ENCODE measurements at regions not wholly inside any gene's neighbourhood (a gene's known extent, or its start where the extent isn't known, plus 50 kb on each side); places are given as distances from the start of the nearest gene placed in this dataset.

GRCh38 chr1:69377507-69377906, 190.2 kb upstream of the LRRC7 start:
- DNase-seq: no peak

GRCh38 chr1:69388044-69388443, 179.7 kb upstream of the LRRC7 start:
- no peak for DNase-seq

- no peak for DNase-seq
Measured at GRCh38 chr1:69400128-69400527, 167.6 kb upstream of the LRRC7 start.

GRCh38 chr1:69401879-69402278, 165.8 kb upstream of the LRRC7 start:
- no peak for DNase-seq

DNA sequence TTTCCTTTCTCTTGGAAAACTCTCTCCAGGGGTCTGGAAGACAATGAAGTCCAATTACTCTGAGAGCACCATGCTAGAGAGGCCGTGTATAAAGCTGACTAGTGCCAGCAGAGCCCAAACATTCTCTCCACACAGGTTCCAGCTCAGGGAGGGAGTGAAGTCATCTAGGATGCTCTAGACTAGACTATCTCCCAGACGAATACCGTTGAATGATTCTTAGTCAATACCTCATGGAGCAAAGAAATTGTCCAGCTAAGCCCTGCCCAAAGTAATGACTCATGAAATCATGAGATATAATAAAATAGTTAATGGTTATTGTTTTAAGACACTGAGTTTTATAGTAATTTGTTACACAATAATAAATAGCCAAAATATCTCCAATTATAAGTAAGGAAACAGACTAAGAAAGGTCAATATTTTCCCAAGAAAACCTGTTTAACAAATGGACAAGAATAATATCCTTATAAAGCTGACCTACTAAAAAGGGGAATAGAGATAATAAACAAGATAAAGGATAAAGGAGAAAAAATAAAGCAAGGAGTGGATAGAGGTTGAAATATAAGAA, 163.9 kb upstream of the LRRC7 start:
- no peak for DNase-seq

- no peak for DNase-seq
Measured at GRCh38 chr1:69404486-69404885, 163.2 kb upstream of the LRRC7 start.

DNA sequence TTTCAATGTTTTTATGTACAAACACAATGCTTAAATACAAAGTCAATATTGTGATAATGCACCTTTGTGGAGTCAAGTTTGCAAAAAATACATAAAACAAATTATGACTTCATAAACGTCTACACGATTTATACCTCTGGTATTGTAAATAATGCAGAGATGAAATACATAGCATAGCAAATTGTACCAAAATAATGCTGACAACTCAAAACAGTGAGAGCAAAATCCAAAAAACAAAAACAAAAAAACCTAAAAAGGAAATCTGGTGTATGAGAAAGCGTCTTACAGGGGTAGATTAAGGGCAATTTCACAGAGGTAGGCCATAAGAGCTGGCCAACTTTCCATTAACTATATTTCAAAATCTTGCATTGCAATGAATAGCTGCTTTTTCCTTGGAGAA, 161.5 kb upstream of the LRRC7 start:
- DNase-seq: no peak

DNA sequence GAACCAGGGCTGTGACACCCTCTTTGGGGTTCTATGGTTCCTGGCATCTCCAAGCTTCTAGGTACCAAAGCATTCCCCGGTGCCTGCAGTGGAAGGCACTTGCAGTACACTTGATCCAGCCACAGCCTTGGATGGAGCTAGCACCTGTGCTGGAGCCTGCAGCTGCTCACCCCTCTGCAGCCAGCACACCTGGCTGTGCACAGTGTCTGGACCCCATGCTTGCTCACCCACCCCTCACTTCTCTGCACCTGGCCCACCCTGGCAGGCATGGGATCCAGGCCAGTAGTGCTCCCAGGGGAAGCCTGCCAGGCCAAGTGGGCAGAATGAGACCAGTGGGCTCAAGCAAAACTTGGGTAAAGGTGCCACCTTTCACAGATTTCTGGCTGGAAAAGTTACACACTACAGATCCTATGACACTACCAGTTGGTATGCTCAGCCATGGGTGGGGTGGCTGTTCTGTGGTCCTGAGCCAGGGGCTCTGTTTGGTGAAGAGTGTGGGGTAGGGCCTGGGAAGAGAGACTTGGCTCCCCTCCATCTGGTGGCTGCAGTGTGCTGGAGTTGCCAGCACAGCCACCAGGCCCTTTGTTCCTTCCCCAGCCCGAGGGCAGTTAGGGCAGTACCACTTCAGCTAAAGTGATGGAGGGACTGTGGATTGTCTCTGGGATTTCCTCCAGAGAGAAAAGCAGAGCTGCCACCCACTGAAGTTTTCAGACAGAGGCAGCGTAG, 157.8 kb upstream of the LRRC7 start:
- no peak for DNase-seq

- no peak for DNase-seq
Measured at GRCh38 chr1:69410457-69410850, 157.3 kb upstream of the LRRC7 start.

DNA sequence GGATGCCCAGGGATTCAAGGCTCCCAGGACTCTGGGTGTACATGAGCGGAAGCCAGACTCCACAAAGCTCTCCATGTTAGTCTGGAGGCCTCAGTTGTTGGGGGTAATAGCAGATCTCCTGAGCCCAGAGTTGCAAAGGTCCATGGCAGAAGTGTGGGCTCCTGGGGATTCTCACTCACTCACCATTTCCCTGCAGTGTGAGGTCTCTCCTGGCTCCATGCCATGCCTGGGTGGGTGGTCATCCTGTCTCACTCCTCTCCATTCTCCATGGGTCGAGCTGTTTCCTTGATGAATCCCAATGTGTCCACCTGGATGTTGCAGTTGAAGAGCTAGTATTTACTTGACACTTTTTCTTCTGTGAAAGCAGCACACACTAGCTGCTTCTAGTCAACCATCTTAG, 156.8 kb upstream of the LRRC7 start:
- no peak for DNase-seq

DNA sequence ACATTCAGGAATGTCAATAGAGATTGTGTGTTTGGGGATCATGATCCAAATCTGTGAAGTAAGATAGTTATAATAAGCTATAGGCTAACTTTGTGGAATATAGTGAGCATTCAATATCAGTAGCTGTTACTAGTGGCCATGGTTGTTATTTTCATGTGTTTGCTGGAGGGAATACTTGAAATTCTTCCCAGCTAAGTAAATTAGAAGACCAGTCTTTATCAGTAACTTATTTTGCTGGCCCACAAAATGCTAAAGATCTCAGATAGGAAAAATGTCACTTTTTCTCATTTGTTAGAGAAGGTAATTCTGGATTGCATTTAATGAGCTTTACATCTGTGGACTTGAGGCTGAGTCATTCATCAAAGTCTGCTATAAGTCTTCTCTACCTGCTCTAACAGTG, 156.1 kb upstream of the LRRC7 start:
- no peak for DNase-seq

DNA sequence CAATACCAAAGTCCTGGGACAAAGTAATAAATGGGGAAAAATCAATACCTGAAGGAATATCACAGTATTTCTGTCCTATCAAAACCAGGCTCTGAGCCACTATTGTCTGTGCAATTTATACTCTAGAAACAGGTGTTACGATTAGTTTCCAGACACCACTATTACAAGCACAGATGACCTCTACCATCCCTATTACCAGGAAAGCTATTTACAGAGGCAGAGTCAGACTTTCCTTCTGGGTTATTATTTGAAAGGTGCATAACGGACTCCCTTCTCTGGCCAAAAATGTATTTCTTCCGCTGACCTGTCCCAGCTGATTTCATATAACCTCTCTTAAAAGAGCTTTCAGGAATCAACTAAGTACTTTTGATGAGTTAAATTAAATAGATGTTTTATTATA, 154.6 kb upstream of the LRRC7 start:
- DNase-seq: no peak

DNA sequence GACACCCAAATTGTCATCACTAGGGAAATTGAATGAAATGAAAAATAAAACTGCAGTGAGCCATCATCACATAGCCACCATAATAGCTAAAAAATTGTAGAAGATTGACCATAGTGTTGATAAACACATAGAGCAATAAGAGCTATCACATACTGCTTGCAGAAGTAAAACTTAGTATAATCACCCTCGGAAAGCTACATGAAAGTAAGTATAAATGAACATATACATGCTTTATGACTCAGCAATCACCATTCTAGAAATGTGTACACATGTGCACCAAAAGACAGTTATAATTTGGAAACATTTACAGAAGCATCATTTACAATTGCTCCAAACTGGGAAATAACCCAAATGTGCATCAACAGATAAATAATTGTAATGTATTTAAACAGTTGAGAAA, 153.1 kb upstream of the LRRC7 start:
- DNase-seq: no peak

DNA sequence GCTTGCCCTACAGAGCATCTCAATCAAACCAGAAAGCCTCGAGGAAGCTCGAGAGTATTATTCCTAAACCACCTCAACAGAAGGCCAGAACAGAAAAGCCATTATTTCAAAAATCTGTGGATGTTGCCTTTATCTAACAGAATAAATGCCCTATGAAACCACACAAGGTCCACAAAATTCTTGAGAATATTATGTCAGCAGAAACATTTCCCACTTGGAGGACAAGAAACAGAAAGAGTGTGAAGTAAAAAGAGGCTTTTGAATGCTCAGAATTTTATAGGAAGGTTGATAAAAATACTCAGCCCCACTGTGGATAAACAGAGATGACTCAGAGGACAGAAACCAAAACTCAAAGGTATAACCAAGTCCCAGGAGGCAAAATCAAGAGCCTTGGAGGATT, 146.4 kb upstream of the LRRC7 start:
- DNase-seq: no peak

- DNase-seq: no peak
Measured at GRCh38 chr1:69425871-69426270, 141.9 kb upstream of the LRRC7 start.

DNA sequence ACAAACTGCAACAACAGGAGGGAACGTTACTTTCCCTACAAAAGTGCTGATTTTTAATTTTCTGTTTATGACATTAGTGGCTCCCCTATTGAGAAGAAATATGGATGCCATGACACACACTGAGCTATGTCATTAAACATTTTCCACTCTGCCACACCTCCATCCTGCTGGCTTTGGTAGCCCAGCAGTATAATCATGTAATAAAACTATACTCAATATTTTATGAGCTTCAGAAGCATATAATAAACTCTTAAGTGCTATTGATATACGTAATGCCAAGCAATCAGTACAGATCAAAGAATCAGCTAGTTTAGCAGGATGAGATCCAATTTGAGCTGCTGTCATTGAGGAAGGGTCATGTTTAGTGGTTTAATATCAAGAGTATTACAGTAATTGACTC, 141.3 kb upstream of the LRRC7 start:
- no peak for DNase-seq

DNA sequence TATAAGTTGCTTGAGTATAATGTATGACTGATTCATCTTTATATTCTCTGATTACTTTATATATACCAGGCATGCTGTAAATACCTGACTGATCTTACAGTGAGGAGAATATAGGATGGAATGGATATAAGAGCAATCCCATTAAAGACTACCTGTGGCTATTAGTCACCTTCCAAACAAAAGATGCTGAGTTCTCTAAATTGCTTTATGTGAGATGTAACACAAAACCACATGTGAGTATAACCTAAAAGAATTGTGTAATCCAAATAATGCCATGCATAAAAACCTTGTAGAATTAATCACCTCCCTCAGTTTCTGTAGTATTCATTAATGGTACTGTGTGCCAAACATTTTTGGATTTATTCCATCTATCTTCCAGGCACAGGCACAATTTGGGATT, 134.6 kb upstream of the LRRC7 start:
- DNase-seq: no peak

GRCh38 chr1:69436151-69436550, 131.6 kb upstream of the LRRC7 start:
- no peak for DNase-seq

DNA sequence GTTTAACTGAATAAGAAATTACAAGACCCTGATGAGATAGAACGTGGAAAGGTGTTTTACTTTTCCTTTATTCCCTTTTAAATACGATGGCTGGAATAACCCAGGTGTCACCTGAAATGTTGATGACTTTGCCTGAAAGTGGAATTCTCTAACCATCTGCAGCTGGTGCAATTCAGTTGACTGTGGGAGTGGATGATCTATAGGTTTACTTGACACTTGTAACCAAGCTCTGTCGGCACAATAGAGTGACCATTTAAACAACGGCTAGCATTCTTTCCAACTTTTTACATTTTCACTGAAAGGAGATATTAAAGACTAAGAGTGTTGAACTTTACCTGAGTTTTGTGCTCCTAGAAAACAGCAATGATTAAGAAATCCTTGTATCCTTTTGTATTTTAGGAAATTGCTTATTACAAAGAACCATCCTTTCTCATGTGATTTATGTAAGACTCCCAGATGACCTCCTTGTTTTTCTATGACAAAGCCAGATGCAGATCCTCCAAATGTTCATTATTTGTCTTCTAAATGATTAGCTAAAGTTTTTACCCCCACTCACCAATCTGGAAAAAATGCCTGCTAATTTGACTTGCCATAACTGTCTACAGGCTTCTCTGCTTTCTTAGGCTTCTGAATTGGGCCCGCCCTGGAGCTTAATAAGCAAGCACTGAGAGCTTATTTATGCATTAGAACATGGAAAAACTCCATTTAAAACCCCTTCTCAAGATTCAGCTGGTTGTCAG, 129.5 kb upstream of the LRRC7 start:
- DNase-seq: no peak

DNA sequence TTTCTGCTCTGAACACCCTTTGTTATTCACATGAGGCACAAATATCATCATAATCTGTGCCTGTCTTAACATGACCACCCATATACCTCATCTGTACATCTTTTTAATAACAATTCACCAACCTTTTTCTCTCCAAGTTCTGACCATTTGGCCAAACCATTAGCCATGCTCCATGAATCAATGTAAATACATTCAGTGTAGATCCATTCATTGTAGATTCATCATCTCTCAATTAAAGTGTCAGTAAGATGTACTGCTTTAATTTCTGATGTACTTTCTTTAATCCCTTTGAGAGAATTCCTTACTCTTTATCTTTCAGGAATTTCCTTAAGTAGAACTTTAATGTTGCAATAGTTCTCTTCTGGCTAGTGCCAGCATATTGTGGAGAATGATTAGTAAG, 126.2 kb upstream of the LRRC7 start:
- DNase-seq: no peak

DNA sequence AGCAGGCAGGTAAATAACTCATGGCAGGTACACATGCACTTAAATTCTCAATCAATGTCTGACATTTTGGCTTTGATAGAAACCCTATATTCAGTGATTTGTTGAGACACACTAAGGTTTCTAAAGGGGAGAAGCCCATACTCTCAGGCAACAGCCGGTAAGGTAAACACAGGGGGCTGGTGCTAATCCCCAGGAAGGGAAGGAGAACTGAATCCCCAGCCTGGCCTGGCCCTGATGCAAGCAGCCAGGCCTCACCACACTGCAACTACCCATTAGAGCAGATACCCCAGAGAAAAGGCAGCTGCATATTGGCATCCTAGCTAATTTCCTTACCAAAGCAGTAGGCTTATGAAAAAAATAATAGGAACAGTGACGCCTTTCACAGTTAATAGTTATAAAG, 116.5 kb upstream of the LRRC7 start:
- no peak for DNase-seq

DNA sequence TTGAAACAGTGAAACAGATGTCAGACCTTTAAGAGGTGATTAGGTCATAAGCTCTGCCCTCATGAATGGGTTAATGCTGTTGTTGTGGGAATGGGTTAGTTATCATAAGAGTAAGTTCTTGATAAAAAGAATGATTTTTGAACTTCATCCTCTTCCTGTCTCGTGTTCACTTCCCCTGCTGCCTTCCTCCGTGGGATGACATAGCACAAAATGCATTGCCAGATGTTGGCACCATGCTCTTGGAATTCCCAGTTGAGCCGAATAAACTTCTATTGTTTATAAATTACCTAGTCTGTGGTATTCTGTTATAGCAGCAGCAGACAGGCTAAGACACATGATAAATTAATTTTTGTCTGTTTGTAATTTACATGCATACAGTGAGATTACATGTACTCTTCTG, 112.0 kb upstream of the LRRC7 start:
- DNase-seq: no peak

DNA sequence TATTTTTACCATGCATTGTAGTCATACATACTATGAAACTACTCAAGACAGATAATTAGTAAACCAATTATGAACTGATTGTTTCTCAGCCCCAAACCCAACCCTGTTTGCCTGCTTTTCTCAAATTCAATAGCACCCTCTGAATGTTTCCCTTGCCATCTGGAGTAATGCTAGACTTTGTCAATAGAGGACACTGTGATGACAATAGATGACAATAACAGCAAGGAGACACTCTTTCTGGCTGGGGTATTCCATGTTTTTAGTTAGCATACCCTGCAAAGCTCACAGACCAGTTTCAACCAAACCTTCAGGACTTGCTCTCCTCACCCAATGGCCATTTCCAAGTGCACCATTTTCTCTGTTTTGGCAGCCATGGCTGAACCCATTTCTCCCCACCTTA, 108.5 kb upstream of the LRRC7 start:
- no peak for DNase-seq

DNA sequence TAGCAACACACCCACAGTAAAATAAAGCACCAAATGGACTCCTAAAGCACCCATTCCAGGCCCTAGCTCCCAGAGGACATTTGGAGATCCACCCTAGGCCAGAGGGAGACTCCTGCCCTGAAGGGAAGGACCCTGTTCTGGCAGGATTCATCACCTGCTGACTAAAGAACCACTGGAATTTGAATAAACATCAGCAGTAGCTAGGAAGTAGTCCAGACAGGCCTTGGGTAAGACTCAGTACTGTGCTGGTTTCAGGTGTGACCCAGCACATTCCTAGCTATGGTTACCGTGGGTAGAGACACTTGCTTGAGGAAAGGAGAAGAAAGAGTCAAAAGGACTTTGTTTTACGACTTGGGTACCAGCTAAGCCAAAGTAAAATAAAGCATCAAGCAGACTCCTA, 92.7 kb upstream of the LRRC7 start:
- no peak for DNase-seq

DNA sequence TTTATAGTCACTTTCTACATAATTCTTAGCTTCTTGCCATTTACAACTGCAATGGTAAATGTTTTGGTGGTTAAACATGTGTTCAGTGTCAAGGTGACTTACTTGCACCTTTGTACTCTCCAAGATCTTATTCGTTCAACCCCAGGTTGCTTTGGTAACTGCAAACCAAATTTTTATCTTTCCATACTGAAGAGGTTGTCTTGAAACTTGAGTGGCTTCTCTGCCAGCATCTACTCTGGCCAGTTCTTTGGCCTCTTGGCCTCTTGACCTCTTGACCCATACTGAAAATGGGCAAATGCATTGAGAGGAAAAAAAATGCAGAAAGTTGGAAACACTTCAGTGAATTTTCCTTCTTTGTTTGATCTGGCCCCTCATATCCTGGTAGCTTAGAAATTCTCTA, 88.0 kb upstream of the LRRC7 start:
- no peak for DNase-seq
